GM12878 (cell line): ENCODE measurements at regions not wholly inside any gene's neighbourhood (a gene's known extent, or its start where the extent isn't known, plus 50 kb on each side); places are given as distances from the start of the nearest gene placed in this dataset.
A peak's percentile ranks its signal among the peaks of the same experiment; 100 is the strongest.

ENCODE experiments used
- ATAC-seq: fragments of 200-7000 bp; cut with Tn5 transposase; 3 replicates; pipeline ENCODE4 v1.9.1; 2020; ENCODE audit warnings: mild to moderate bottlenecking, moderate library complexity
- BruUV-seq: library from RNA; stranded (reverse); fragments of 400-500 nt; replicated peaks from 2 replicates; lab custom pipeline; 2021; lab: Mats Ljungman, UMichigan
- CTCF ChIA-PET: fragments of 300-600 bp; sonication (Branson Sonifier 250); formaldehyde crosslinking; extraction: SDS; loops from one replicate; lab custom pipeline; 2021; ENCODE audit warnings: inconsistent platforms; lab: Yijun Ruan, JAX
- POLR2A ChIA-PET: fragments of 350-600 bp; formaldehyde crosslinking; extraction: SDS; loops from one replicate; lab custom pipeline; 2021; ENCODE audit warnings: inconsistent platforms; lab: Charles Lee
- RAD21 ChIA-PET: fragments of 300-600 bp; sonication (Branson Sonifier 250); formaldehyde crosslinking; loops from one replicate; lab custom pipeline; 2023; ENCODE audit warnings: antibody characterized with exemption; ENCODE audit not compliant: unreplicated experiment; lab: Charles Lee
- SMC1A ChIA-PET: fragments of 300-600 bp; sonication (Branson Sonifier 250); formaldehyde crosslinking; loops from one replicate; lab custom pipeline; 2023; ENCODE audit not compliant: unreplicated experiment, uncharacterized antibody; lab: Charles Lee
- DNase-seq: peaks from one replicate; pipeline ENCODE4 v3.0.0-alpha.2; 2011; ENCODE audit warnings: low read depth, low spot score
- FAIRE-seq: peaks from 3 replicates; lab custom pipeline; 2011; peaks lifted over from hg19 to GRCh38; lab: Jason Lieb, UNC
- H2AFZ ChIP-seq: 2 replicates; pipeline ENCODE4 v1.6.0; 2011; ENCODE audit warnings: low read depth, low read length, control low read depth; ENCODE audit not compliant: control insufficient read depth
- H3K27ac ChIP-seq: 2 replicates; pipeline ENCODE4 v1.5.1; 2011; ENCODE audit warnings: control low read depth; ENCODE audit not compliant: control insufficient read depth, insufficient read depth
- H3K27me3 ChIP-seq, 2 experiments: replicated peaks in 1 of 2; 2 replicates each; pipeline versions ENCODE4 v1.6.0 to v1.6.1; 2011; ENCODE audit warnings: low read length in 1 of 2; ENCODE audit not compliant: control insufficient read depth in 2 of 2, insufficient read depth in 2 of 2
- H3K36me3 ChIP-seq, 2 experiments: 2 replicates each; pipeline ENCODE4 v1.5.1; 2011; ENCODE audit warnings: low read length in 1 of 2; ENCODE audit not compliant: control insufficient read depth in 2 of 2, insufficient read depth in 2 of 2
- H3K4me1 ChIP-seq: 2 replicates; pipeline ENCODE4 v1.6.1; 2011; ENCODE audit warnings: mild to moderate bottlenecking, low read length, moderate library complexity, mixed read lengths; ENCODE audit not compliant: control insufficient read depth, insufficient read depth
- H3K4me2 ChIP-seq: 2 replicates; pipeline ENCODE4 v1.6.0; 2011; ENCODE audit warnings: control low read depth; ENCODE audit not compliant: control insufficient read depth, insufficient read depth
- H3K4me3 ChIP-seq: fragments of 200-600 bp; sonication (generic); 2 replicates; pipeline ENCODE4 v1.5.1; 2016
- H3K79me2 ChIP-seq: 2 replicates; pipeline ENCODE4 v1.6.0; 2011; ENCODE audit warnings: low read length; ENCODE audit not compliant: control insufficient read depth, insufficient read depth
- H3K9ac ChIP-seq: 2 replicates; pipeline ENCODE4 v1.8.0; 2011; ENCODE audit warnings: low read length, control low read depth, mixed read lengths; ENCODE audit not compliant: control insufficient read depth, insufficient read depth
- H3K9me3 ChIP-seq: replicated peaks from 3 replicates; pipeline ENCODE4 v1.5.1; 2011; ENCODE audit warnings: mild to moderate bottlenecking, low read length; ENCODE audit not compliant: control insufficient read depth, insufficient read depth
- H4K20me1 ChIP-seq: 2 replicates; pipeline ENCODE4 v1.6.0; 2011; ENCODE audit not compliant: control insufficient read depth, insufficient read depth
- CBX3 ChIP-seq: fragments of 200-600 bp; sonication (generic); IDR thresholded peaks from 2 replicates; pipeline ENCODE4 v1.6.1; 2016; ENCODE audit warnings: low read depth, borderline replicate concordance
- EGR1 ChIP-seq, 2 experiments: IDR thresholded peaks; 1 replicate in 1 of 2; 2 replicates in 1 of 2; pipeline ENCODE4 v1.6.1; 2011 to 2012; ENCODE audit warnings: low read depth in 2 of 2, low read length in 2 of 2, borderline replicate concordance in 1 of 2, mild to moderate bottlenecking in 1 of 2, moderate library complexity in 1 of 2
- HCFC1 ChIP-seq: fragments of 150-350 bp; IDR thresholded peaks from 2 replicates; pipeline ENCODE4 v1.6.1; 2014; ENCODE audit warnings: low read length
- IKZF1 ChIP-seq: fragments of 450-650 bp; conservative IDR thresholded peaks from 2 replicates; pipeline ENCODE4 v1.6.1; 2017; ENCODE audit warnings: antibody characterized with exemption, mild to moderate bottlenecking
- NRF1 ChIP-seq: conservative IDR thresholded peaks from 2 replicates; pipeline ENCODE4 v1.6.1; 2011; ENCODE audit warnings: mild to moderate bottlenecking, low read depth, low read length, improper control_type of control experiment
- POU2F2 ChIP-seq: IDR thresholded peaks from 3 replicates; pipeline ENCODE4 v1.6.1; 2011; ENCODE audit warnings: low read depth, mild to moderate bottlenecking, low read length, borderline replicate concordance
- RAD21 ChIP-seq: IDR thresholded peaks from 2 replicates; pipeline ENCODE4 v1.6.1; 2011; ENCODE audit warnings: mild to moderate bottlenecking, low read depth, low read length, moderate library complexity; ENCODE audit not compliant: insufficient read depth
- RBBP5 ChIP-seq: fragments of 200-600 bp; sonication (generic); conservative IDR thresholded peaks from 2 replicates; pipeline ENCODE4 v1.6.1; 2016
- RELA ChIP-seq: fragments of 450-650 bp; IDR thresholded peaks from 2 replicates; pipeline ENCODE4 v1.8.0; 2014; ENCODE audit warnings: borderline replicate concordance; ENCODE audit not compliant: partially characterized antibody
- SIN3A ChIP-seq: IDR thresholded peaks from 2 replicates; pipeline ENCODE4 v1.6.1; 2012; ENCODE audit warnings: low read depth, low read length, improper control_type of control experiment
- ZBTB33 ChIP-seq: fragments of 450-650 bp; IDR thresholded peaks from 2 replicates; pipeline ENCODE4 v1.6.1; 2017; ENCODE audit warnings: mild to moderate bottlenecking
- WGBS: methylation state at CpG from one replicate; pipeline ENCODE4 v1.1.6; 2016; ENCODE audit warnings: low lambda C conversion rate; ENCODE audit not compliant: insufficient replicate concordance, insufficient coverage; ENCODE audit errors: missing lambda C conversion rate; 5-methylcytosine and 5-hydroxymethylcytosine counted together
- in situ Hi-C: fragments of 300-500 bp; cut with MboI; formaldehyde crosslinking; loops from 9 replicates; pipeline ENCODE4 v1.14.3; 2018; ENCODE audit warnings: mixed read lengths
- intact Hi-C: fragments of 100-400 bp; cut with micrococcal nuclease; formaldehyde crosslinking; loops from one replicate; pipeline ENCODE4 v1.14.2; 2022; ENCODE audit not compliant: unreplicated experiment
- TF ChIP-seq, protein P1 (sequence below), 3 experiments: IDR thresholded peaks in 2 of 3; conservative IDR thresholded peaks in 1 of 3; 2 replicates each; pipeline ENCODE4 v1.5.1; 2011; ENCODE audit warnings: low read depth in 3 of 3, low read length in 3 of 3, mild to moderate bottlenecking in 3 of 3, control low read depth in 2 of 3, moderate library complexity in 2 of 3, inconsistent platforms in 1 of 3, mixed read lengths in 1 of 3; ENCODE audit not compliant: control insufficient read depth in 2 of 3, insufficient read depth in 1 of 3; ENCODE audit errors: extremely low read depth in 1 of 3

GRCh38 chr5:66239034-66239433, 94.9 kb downstream of the SREK1 start:
- TF ChIP-seq RAD21: 0 out of 2 replicates have a peak, but pooled peaks have one; percentile 26
- no peak for TF ChIP-seq RBBP5
- TF ChIP-seq, protein P1, sequence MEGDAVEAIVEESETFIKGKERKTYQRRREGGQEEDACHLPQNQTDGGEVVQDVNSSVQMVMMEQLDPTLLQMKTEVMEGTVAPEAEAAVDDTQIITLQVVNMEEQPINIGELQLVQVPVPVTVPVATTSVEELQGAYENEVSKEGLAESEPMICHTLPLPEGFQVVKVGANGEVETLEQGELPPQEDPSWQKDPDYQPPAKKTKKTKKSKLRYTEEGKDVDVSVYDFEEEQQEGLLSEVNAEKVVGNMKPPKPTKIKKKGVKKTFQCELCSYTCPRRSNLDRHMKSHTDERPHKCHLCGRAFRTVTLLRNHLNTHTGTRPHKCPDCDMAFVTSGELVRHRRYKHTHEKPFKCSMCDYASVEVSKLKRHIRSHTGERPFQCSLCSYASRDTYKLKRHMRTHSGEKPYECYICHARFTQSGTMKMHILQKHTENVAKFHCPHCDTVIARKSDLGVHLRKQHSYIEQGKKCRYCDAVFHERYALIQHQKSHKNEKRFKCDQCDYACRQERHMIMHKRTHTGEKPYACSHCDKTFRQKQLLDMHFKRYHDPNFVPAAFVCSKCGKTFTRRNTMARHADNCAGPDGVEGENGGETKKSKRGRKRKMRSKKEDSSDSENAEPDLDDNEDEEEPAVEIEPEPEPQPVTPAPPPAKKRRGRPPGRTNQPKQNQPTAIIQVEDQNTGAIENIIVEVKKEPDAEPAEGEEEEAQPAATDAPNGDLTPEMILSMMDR (IDR thresholded peaks at IDR 0.05 in 2 of 3, conservative IDR thresholded peaks at IDR 0.05 in 1 of 3; ENCODE audit: control insufficient read depth in 2 of 3, extremely low read depth in 1 of 3, insufficient read depth in 1 of 3, low read depth in 3 of 3, low read length in 3 of 3): peak in 2 of 3 experiments; percentile 9 to 22; a peak in 1 of 6 replicates
- no peak overlapping the region for H3K9ac ChIP-seq
- H3K27ac ChIP-seq: no peak overlapping the region
- WGBS: 0% methylated on average over 1 of the region's 1 CpG
- no peaks in the 10 kb centered on the region for H3K79me2 ChIP-seq
- H4K20me1 ChIP-seq: no peaks in the 10 kb centered on the region
- no peak for FAIRE-seq
- no peak overlapping the region for H3K4me3 ChIP-seq
- POLR2A ChIA-PET: no interaction called here
- H3K4me2 ChIP-seq: no peak overlapping the region
- 0 out of 3 replicates have a peak, but pooled peaks have one; percentile 36 for ATAC-seq
- SMC1A ChIA-PET: no interaction called here
- no peak overlapping the region for H2AFZ ChIP-seq
- no peaks in the 10 kb centered on the region for H3K9me3 ChIP-seq
- H3K27me3 ChIP-seq: no peaks in the 10 kb centered on the region; a peak in 1 of 4 replicates
- no peaks in the 10 kb centered on the region for H3K4me1 ChIP-seq
- CTCF ChIA-PET: interaction anchor here (0.8 to 1.2 kb wide), 2 partner anchors 67 to 69 kb away, joined by 3 to 4 read pairs; no protein-coding TSS in a partner anchor
- RAD21 ChIA-PET: no interaction called here
- intact Hi-C loops (no loop called here), in situ Hi-C loops (no loop called here)
- no peak for DNase-seq
- no TSS peak for BruUV-seq
- H3K36me3 ChIP-seq: no peaks in the 10 kb centered on the region

DNA sequence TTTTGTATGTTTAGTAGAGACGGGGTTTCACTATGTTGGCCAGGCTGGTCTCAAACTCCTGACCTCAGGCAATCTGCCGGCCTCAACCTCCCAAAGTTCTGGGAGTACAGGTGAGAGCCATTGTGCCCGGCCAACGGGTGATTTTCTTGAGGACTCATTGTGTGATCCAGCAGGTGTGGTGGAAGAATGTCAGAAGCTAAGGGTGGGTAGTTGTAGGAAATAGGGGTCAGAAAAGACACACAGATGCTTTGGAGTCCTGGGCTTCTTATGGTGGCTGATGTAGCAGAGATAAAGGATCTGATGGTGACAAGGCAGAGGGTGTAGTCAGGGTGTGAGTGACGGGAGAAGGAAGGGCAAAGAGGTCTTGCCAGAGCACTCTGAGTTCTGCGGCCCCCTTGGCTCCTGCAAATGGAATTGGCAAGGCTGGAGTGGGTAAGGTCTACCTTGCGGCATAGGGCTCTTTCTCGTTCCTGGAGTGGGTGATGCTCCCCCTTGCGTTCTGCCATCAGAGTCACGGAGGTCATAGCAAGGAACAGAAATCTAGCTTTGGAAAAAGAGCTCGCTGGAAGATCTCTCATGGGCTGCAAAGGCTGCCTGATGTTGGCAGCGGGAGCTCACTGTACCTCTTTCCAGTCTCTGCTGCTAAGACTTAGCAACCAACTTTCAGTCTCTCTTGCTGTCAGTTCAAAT, 97.2 kb downstream of the SREK1 start:
- FAIRE-seq: no peak
- no peaks in the 10 kb centered on the region for H4K20me1 ChIP-seq
- no peaks in the 10 kb centered on the region for H3K36me3 ChIP-seq
- no peak for DNase-seq
- intact Hi-C loops (no loop called here), in situ Hi-C loops (no loop called here)
- RAD21 ChIA-PET: no interaction called here
- H3K4me2 ChIP-seq: no peak overlapping the region
- no peaks in the 10 kb centered on the region for H3K9me3 ChIP-seq
- CTCF ChIA-PET: interaction anchor here (1.6 kb wide), 1 partner anchor 65 kb away, joined by 3 read pairs; no protein-coding TSS in a partner anchor
- H3K27me3 ChIP-seq: no peaks in the 10 kb centered on the region; a peak in 1 of 4 replicates
- no peak overlapping the region for H2AFZ ChIP-seq
- no peak overlapping the region for H3K27ac ChIP-seq
- BruUV-seq: no TSS peak
- no peak overlapping the region for H3K4me3 ChIP-seq
- no peaks in the 10 kb centered on the region for H3K79me2 ChIP-seq
- POLR2A ChIA-PET: interaction anchor here (0.5 kb wide), 1 partner anchor 511 kb away, joined by 4 read pairs; no protein-coding TSS in a partner anchor
- H3K9ac ChIP-seq: no peak overlapping the region
- SMC1A ChIA-PET: no interaction called here
- WGBS: 57% methylated on average over 12 of the region's 12 CpGs
- no peak for ATAC-seq
- H3K4me1 ChIP-seq: no peaks in the 10 kb centered on the region
- TF ChIP-seq CBX3 (no peak), HCFC1 (no peak), RELA (no peak), EGR1 (IDR thresholded peaks at IDR 0.05; ENCODE audit: borderline replicate concordance in 1 of 2, low read depth in 2 of 2, low read length in 2 of 2) (no peak), NRF1 (no peak), RBBP5 (no peak), IKZF1 (no peak), SIN3A (no peak), POU2F2 (no peak), ZBTB33 (no peak)
